SU-DHL-6 (cell line): ENCODE measurements at regions not wholly inside any gene's neighbourhood (a gene's known extent, or its start where the extent isn't known, plus 50 kb on each side); places are given as distances from the start of the nearest gene placed in this dataset.
"Not testable (repeated sequence)": the region's sequence is repeated elsewhere in the genome, so short reads cannot be mapped to it uniquely, and the experiment has no call there.

Experiments used
- H2AFZ ChIP-seq: fragments of 200-600 bp; sonication (generic); 2 replicates; pipeline ENCODE4 v1.6.1; 2014; ENCODE audit warnings: low read depth, mild to moderate bottlenecking, moderate library complexity, mixed read lengths, antibody characterized with exemption, low read length; ENCODE audit not compliant: severe bottlenecking
- H3F3A ChIP-seq: fragments of 200-600 bp; shearing (Covaris generic); 2 replicates; pipeline ENCODE4 v1.6.0; 2016; ENCODE audit warnings: antibody characterized with exemption, mild to moderate bottlenecking; ENCODE audit not compliant: insufficient read depth
- H3K27ac ChIP-seq: fragments of 200-600 bp; sonication (generic); 2 replicates; pipeline ENCODE4 v1.5.1; 2016; ENCODE audit warnings: low read depth, mild to moderate bottlenecking, low read length, moderate library complexity, mixed read lengths
- H3K27me3 ChIP-seq: fragments of 200-600 bp; sonication (generic), shearing (Covaris generic); 2 replicates; pipeline ENCODE4 v1.6.0; 2014; ENCODE audit warnings: mild to moderate bottlenecking, low read length
- H3K36me3 ChIP-seq: fragments of 200-600 bp; sonication (generic); 2 replicates; pipeline ENCODE4 v1.6.1; 2014; ENCODE audit warnings: mild to moderate bottlenecking, low read length, mixed read lengths
- H3K4me2 ChIP-seq: fragments of 300-600, 200-600 bp; shearing (Covaris generic), sonication (generic); 2 replicates; pipeline ENCODE4 v1.6.0; 2014; ENCODE audit warnings: low read length, low read depth, mild to moderate bottlenecking; ENCODE audit not compliant: poor library complexity, severe bottlenecking
- H3K4me3 ChIP-seq: fragments of 200-600 bp; sonication (generic); 2 replicates; pipeline ENCODE4 v1.5.1; 2014; ENCODE audit warnings: antibody characterized with exemption, low read length, mild to moderate bottlenecking, mixed read lengths; ENCODE audit not compliant: insufficient read depth, poor library complexity, severe bottlenecking
- H3K79me2 ChIP-seq: fragments of 200-600 bp; sonication (generic); 2 replicates; pipeline ENCODE4 v1.6.1; 2014; ENCODE audit warnings: mild to moderate bottlenecking, low read length, moderate library complexity; ENCODE audit not compliant: insufficient read depth
- H3K9ac ChIP-seq: fragments of 200-600 bp; sonication (generic); 2 replicates; pipeline ENCODE4 v1.7.0; 2014; ENCODE audit warnings: mild to moderate bottlenecking, low read length
- H3K9me2 ChIP-seq: fragments of 200-600 bp; sonication (generic); replicated peaks from 2 replicates; pipeline ENCODE4 v1.6.1; 2014; ENCODE audit warnings: low read length; ENCODE audit not compliant: insufficient read depth
- H3K9me3 ChIP-seq: fragments of 200-600 bp; sonication (generic); 2 replicates; pipeline ENCODE4 v1.6.1; 2014; ENCODE audit warnings: low read length, mixed read lengths; ENCODE audit not compliant: insufficient read depth
- H4K20me1 ChIP-seq: fragments of 200-600 bp; sonication (generic); 2 replicates; pipeline ENCODE4 v1.6.1; 2014; ENCODE audit warnings: low read depth, mild to moderate bottlenecking, antibody characterized with exemption, low read length, moderate library complexity, mixed read lengths
- CTCF ChIP-seq: fragments of 200-600 bp; sonication (generic); IDR thresholded peaks from one replicate; pipeline ENCODE4 v1.5.1; 2017; ENCODE audit warnings: antibody characterized with exemption, mild to moderate bottlenecking, low read length, moderate library complexity; ENCODE audit not compliant: insufficient read depth, poor library complexity, severe bottlenecking
- EZH2phosphoT487 ChIP-seq: fragments of 200-600 bp; sonication (generic), shearing (Covaris generic); conservative IDR thresholded peaks from 2 replicates; pipeline ENCODE4 v1.6.1; 2018; ENCODE audit warnings: mild to moderate bottlenecking, antibody characterized with exemption, low read length, moderate library complexity, mixed read lengths

- no peaks in the 10 kb centered on the region for H3K79me2 ChIP-seq
- no peaks in the 10 kb centered on the region for H3K36me3 ChIP-seq
- H3K4me2 ChIP-seq = no peak overlapping the region
- no peaks in the 10 kb centered on the region for H4K20me1 ChIP-seq
- no peaks in the 10 kb centered on the region for H3K27me3 ChIP-seq
- no peaks in the 10 kb centered on the region for H3K9me2 ChIP-seq
- H3F3A ChIP-seq = no peaks in the 10 kb centered on the region
- H2AFZ ChIP-seq = no peak overlapping the region
- no peak for TF ChIP-seq CTCF
- TF ChIP-seq EZH2phosphoT487 = no peak
- H3K4me3 ChIP-seq = no peak overlapping the region
- no peaks in the 10 kb centered on the region for H3K9me3 ChIP-seq
- H3K27ac ChIP-seq = no peak overlapping the region
- no peak overlapping the region for H3K9ac ChIP-seq
Observed at GRCh38 chr21:38114717-38115333, 142.0 kb upstream of the KCNJ15 start.

- no peaks in the 10 kb centered on the region for H4K20me1 ChIP-seq
- no peak overlapping the region for H3K4me2 ChIP-seq
- H3K4me3 ChIP-seq = no peak overlapping the region
- no peak overlapping the region for H3K27ac ChIP-seq
- H3K36me3 ChIP-seq = no peaks in the 10 kb centered on the region
- H3F3A ChIP-seq = no peaks in the 10 kb centered on the region
- no peak overlapping the region for H2AFZ ChIP-seq
- no peak overlapping the region for H3K9ac ChIP-seq
- H3K9me2 ChIP-seq = no peaks in the 10 kb centered on the region
- no peak for TF ChIP-seq CTCF
- no peak for TF ChIP-seq EZH2phosphoT487
- no peaks in the 10 kb centered on the region for H3K9me3 ChIP-seq
- H3K79me2 ChIP-seq = no peaks in the 10 kb centered on the region
- no peaks in the 10 kb centered on the region for H3K27me3 ChIP-seq
Observed at GRCh38 chr21:38115870-38116269, 140.9 kb upstream of the KCNJ15 start.

- Histone ChIP-seq H3K4me3 (no peak overlapping the region), H3K4me2 (no peak overlapping the region)
Observed at GRCh38 chr21:38119793-38120192, 137.0 kb upstream of the KCNJ15 start.

GRCh38 chr21:38120679-38120983, 136.2 kb upstream of the KCNJ15 start:
- H3K27ac ChIP-seq, H3K36me3 ChIP-seq, H3K9me2 ChIP-seq: not testable (repeated sequence)

More at GRCh38 chr21:38119793-38120192, 137.0 kb upstream of the KCNJ15 start:
- no peak overlapping the region for H3K9ac ChIP-seq
- H2AFZ ChIP-seq = no peak overlapping the region
- H3K9me2 ChIP-seq = no peaks in the 10 kb centered on the region
- H3K36me3 ChIP-seq = no peaks in the 10 kb centered on the region
- TF ChIP-seq CTCF = no peak
- no peak for TF ChIP-seq EZH2phosphoT487
- no peaks in the 10 kb centered on the region for H4K20me1 ChIP-seq
- no peaks in the 10 kb centered on the region for H3F3A ChIP-seq
- H3K9me3 ChIP-seq = no peaks in the 10 kb centered on the region
- H3K79me2 ChIP-seq = no peaks in the 10 kb centered on the region
- no peak overlapping the region for H3K27ac ChIP-seq
- no peaks in the 10 kb centered on the region for H3K27me3 ChIP-seq

More at GRCh38 chr21:38120679-38120983, 136.2 kb upstream of the KCNJ15 start:
- H3K27me3 ChIP-seq, H3K4me3 ChIP-seq, H3K79me2 ChIP-seq, H3K9me3 ChIP-seq, H3K9ac ChIP-seq, H4K20me1 ChIP-seq, H3K4me2 ChIP-seq, H2AFZ ChIP-seq, H3F3A ChIP-seq: not testable (repeated sequence)
